ENCODE measurements at regions not wholly inside any gene's neighbourhood (a gene's known extent, or its start where the extent isn't known, plus 50 kb on each side); places are given as distances from the start of the nearest gene placed in this dataset.

- no peak overlapping the region for H2BK15ac ChIP-seq (ENCODE audit: low read length)
- H4K91ac ChIP-seq (replicated peaks; ENCODE audit: insufficient read length, low read length): no peak overlapping the region
- ChIA-PET CTCF (ENCODE audit: partially characterized antibody) (interaction anchor here (0.6 to 1.8 kb wide), 2 partner anchors 233 to 461 kb away, joined by 3 to 5 read pairs; no protein-coding TSS in a partner anchor), POLR2A (ENCODE audit: partially characterized antibody) (no interaction called here)
- no peak overlapping the region for H2BK120ac ChIP-seq (replicated peaks; ENCODE audit: low read depth, low read length)
- H4K8ac ChIP-seq (ENCODE audit: extremely low read depth, insufficient read depth, low read length): no peak overlapping the region
- no peaks in the 10 kb centered on the region for H3K79me2 ChIP-seq (ENCODE audit: control insufficient read depth in 1 of 2, insufficient read depth in 2 of 2, low read length in 2 of 2)
- no peaks in the 10 kb centered on the region for H4K20me1 ChIP-seq (replicated peaks in 1 of 2; ENCODE audit: control insufficient read depth in 1 of 2, insufficient read depth in 2 of 2, low read length in 2 of 2)
- no peak overlapping the region for H3K23ac ChIP-seq (ENCODE audit: insufficient read length)
- H3K23me2 ChIP-seq (ENCODE audit: low read depth, low read length): no peaks in the 10 kb centered on the region
- no peak overlapping the region for H3K14ac ChIP-seq (ENCODE audit: insufficient read length)
- H2BK20ac ChIP-seq (ENCODE audit: low read length): no peak overlapping the region
- H3K56ac ChIP-seq (replicated peaks; ENCODE audit: insufficient read length, low read depth, low read length): no peak overlapping the region
- H2BK5ac ChIP-seq (ENCODE audit: low read depth, low read length): no peak overlapping the region
- no peaks in the 10 kb centered on the region for H3K4me1 ChIP-seq (replicated peaks in 1 of 4; ENCODE audit: control insufficient read depth in 3 of 4, insufficient read depth in 4 of 4, low read length in 3 of 4)
- WGBS, 2 experiments (ENCODE audit: extremely low coverage in 1 of 2, insufficient coverage in 1 of 2, insufficient read length in 1 of 2, insufficient replicate concordance in 2 of 2, low coverage in 1 of 2, low lambda C conversion rate in 2 of 2, missing lambda C conversion rate in 1 of 2): 96% methylated on average over 2 of the region's 2 CpGs; no CpG with 5 or more reads in 1 of the 2 experiments
- no peaks in the 10 kb centered on the region for H3K27me3 ChIP-seq (replicated peaks in 1 of 4; ENCODE audit: control insufficient read depth in 3 of 4, extremely low read depth in 1 of 4, insufficient read depth in 3 of 4, low read length in 3 of 4)
- no peak overlapping the region for H3K27ac ChIP-seq (ENCODE audit: low read depth, low read length)
- no peak overlapping the region for H4K5ac ChIP-seq (ENCODE audit: insufficient read length, low read depth, low read length)
- H3K4me3 ChIP-seq (ENCODE audit: extremely low read depth in 1 of 4, insufficient read depth in 2 of 4, low read depth in 3 of 4, low read length in 4 of 4): no peak overlapping the region
- H3K18ac ChIP-seq (ENCODE audit: extremely low read depth, low read length): no peak overlapping the region
- H3K9me3 ChIP-seq (ENCODE audit: insufficient read depth in 2 of 2, low read depth in 1 of 2, low read length in 1 of 2): no peaks in the 10 kb centered on the region
- FAIRE-seq: no peak
- H3K4me2 ChIP-seq (ENCODE audit: insufficient read depth in 1 of 2, low read depth in 2 of 2, low read length in 2 of 2): no peak overlapping the region
- H3K36me3 ChIP-seq (ENCODE audit: control insufficient read depth in 2 of 4, insufficient read depth in 4 of 4, low read length in 3 of 4): no peaks in the 10 kb centered on the region
- no peak overlapping the region for H3K4ac ChIP-seq (replicated peaks; ENCODE audit: insufficient read length, low read depth, low read length)
- no peaks in the 10 kb centered on the region for H3K79me1 ChIP-seq (ENCODE audit: low read depth, low read length)
- no peak for DNase-seq (ENCODE audit: low read depth in 1 of 2, low spot score in 2 of 2)
- H2AFZ ChIP-seq (ENCODE audit: low read length): no peak overlapping the region
- H3K9ac ChIP-seq (replicated peaks in 1 of 4; ENCODE audit: extremely low read depth in 1 of 4, low read depth in 3 of 4, low read length in 3 of 4): no peak overlapping the region
- no peak overlapping the region for H2BK12ac ChIP-seq (ENCODE audit: low read depth, low read length)
- H2AK5ac ChIP-seq (ENCODE audit: low read depth, low read length): no peak overlapping the region
- TF ChIP-seq CTBP2 (IDR thresholded peaks at IDR 0.05; ENCODE audit: borderline replicate concordance, insufficient read depth, insufficient read length, low read length): no peak
- no peak for TF ChIP-seq KDM1A (IDR thresholded peaks at IDR 0.05; ENCODE audit: borderline replicate concordance, low read length)
- TF ChIP-seq USF2 (IDR thresholded peaks at IDR 0.05; ENCODE audit: low read length): no peak
- no peak for TF ChIP-seq YY1 (IDR thresholded peaks at IDR 0.05; ENCODE audit: low read depth, low read length)
- TF ChIP-seq RAD21 (IDR thresholded peaks at IDR 0.05 in 1 of 2, conservative IDR thresholded peaks at IDR 0.05 in 1 of 2; ENCODE audit: low read depth in 2 of 2, low read length in 2 of 2): no peak
- TF ChIP-seq SP4 (IDR thresholded peaks at IDR 0.05; ENCODE audit: low read length): no peak
- no peak for TF ChIP-seq ZNF274 (IDR thresholded peaks at IDR 0.05; ENCODE audit: borderline replicate concordance, extremely low read depth, low read length)
- TF ChIP-seq RXRA (IDR thresholded peaks at IDR 0.05; ENCODE audit: insufficient read depth, low read depth, low read length): no peak
- TF ChIP-seq CBX8 (IDR thresholded peaks at IDR 0.05; ENCODE audit: borderline replicate concordance, low read depth, low read length): no peak
These were observed 893.0 kb upstream of the SOX9 start for GRCh38 chr17:71227841-71228240.
